ENCODE measurements at regions not wholly inside any gene's neighbourhood (a gene's known extent, or its start where the extent isn't known, plus 50 kb on each side); places are given as distances from the start of the nearest gene placed in this dataset.

DNA sequence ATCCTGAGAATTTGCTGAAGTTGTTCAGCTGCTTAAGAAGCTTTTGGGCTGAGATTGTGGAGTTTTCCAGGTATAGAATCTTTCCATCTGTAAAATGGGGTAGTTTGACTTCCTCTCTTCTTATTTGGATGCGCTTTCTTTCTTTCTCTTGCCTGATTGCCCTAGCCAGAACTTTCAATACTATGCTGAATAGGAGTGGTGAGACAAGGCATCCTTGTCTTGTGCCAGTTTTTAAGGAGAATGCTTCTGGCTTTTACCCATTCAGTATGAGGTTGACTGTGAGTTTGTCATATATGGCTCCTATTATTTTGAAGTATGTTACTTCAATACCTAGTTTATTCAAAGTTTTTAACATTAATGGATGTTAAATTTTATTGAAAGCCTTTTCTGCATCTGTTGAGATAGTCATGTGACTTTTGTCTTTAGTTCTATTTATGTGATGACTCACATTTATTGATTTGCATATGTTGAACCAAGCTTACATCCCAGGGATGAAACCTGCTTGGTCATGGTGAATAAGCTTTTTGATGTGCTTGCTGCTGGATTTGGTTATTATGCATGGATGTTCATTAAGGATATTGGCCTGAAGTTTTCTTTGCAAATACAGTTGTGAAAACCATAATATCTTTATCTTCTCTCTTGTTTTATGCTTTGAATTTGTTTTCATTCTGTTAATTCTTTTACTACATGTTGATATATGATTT, 573.8 kb upstream of the NDST4 start:
- H3K9ac ChIP-seq (ENCODE audit: low read length), result no peak overlapping the region
- no peaks in the 10 kb centered on the region for H3K9me2 ChIP-seq (replicated peaks; ENCODE audit: low read length)
- no peak overlapping the region for H3K4me2 ChIP-seq (ENCODE audit: low read length)
- ATAC-seq (no peak), DNase-seq (no peak)
- H4K20me1 ChIP-seq (ENCODE audit: low read length), result no peaks in the 10 kb centered on the region
- no peaks in the 10 kb centered on the region for H3K36me3 ChIP-seq (ENCODE audit: low read depth, low read length)
- TF ChIP-seq, protein P1, sequence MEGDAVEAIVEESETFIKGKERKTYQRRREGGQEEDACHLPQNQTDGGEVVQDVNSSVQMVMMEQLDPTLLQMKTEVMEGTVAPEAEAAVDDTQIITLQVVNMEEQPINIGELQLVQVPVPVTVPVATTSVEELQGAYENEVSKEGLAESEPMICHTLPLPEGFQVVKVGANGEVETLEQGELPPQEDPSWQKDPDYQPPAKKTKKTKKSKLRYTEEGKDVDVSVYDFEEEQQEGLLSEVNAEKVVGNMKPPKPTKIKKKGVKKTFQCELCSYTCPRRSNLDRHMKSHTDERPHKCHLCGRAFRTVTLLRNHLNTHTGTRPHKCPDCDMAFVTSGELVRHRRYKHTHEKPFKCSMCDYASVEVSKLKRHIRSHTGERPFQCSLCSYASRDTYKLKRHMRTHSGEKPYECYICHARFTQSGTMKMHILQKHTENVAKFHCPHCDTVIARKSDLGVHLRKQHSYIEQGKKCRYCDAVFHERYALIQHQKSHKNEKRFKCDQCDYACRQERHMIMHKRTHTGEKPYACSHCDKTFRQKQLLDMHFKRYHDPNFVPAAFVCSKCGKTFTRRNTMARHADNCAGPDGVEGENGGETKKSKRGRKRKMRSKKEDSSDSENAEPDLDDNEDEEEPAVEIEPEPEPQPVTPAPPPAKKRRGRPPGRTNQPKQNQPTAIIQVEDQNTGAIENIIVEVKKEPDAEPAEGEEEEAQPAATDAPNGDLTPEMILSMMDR (conservative IDR thresholded peaks at IDR 0.05; ENCODE audit: low read depth, low read length), result no peak
- TF ChIP-seq EZH2phosphoT487 (IDR thresholded peaks at IDR 0.05; ENCODE audit: borderline replicate concordance, low read length) (no peak), EZH2 (IDR thresholded peaks at IDR 0.05; ENCODE audit: low read length, unreplicated experiment) (no peak)
- ChIA-PET CTCF (no interaction called here), POLR2A (ENCODE audit: unreplicated experiment) (no interaction called here)
- no peaks in the 10 kb centered on the region for H3F3A ChIP-seq (ENCODE audit: low read length, unreplicated experiment)
- no peak overlapping the region for H3K4me3 ChIP-seq (ENCODE audit: low read length)
- BruUV-seq (replicated peaks), result no TSS peak
- no peak overlapping the region for H3K27ac ChIP-seq (ENCODE audit: low read length)
- no peaks in the 10 kb centered on the region for H3K4me1 ChIP-seq (ENCODE audit: insufficient read depth, low read length)
- no peaks in the 10 kb centered on the region for H3K27me3 ChIP-seq (ENCODE audit: low read length)
- intact Hi-C loops (cut with micrococcal nuclease), result no loop called here
- no peaks in the 10 kb centered on the region for H3K9me3 ChIP-seq (ENCODE audit: low read length)
- no peaks in the 10 kb centered on the region for H3K79me2 ChIP-seq (ENCODE audit: low read length)
- H2AFZ ChIP-seq (ENCODE audit: low read length), result no peak overlapping the region

DNA sequence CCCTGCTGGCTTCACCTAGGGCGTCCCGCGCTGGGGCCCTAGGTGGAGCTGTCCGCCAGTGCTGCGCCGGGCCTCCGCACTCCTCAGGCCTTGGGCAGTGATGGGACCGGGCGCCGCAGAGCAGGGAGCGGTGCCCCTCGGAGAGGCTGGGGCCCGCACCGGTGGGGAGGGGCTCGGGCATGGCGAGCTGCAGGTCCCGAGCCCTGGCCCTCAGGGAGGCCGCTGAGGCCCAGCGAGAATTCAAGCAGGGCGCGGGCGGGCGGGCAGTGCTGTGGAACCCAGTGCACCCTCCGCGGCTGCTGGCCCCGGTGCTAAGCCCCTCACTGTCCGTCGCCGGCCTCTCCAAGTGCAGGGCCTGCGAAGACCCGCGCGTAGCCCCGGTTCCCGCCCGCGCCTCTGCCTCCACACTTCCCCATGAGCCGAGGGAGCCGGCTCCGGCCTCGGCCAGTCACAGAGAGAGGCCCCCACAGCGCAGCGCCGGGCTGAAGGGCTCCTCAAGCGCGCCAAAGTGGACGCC, 565.1 kb upstream of the NDST4 start:
- no peaks in the 10 kb centered on the region for H3K9me3 ChIP-seq (ENCODE audit: low read length)
- no peaks in the 10 kb centered on the region for H3K27me3 ChIP-seq (ENCODE audit: low read length)
- ChIA-PET CTCF (no interaction called here), POLR2A (ENCODE audit: unreplicated experiment) (no interaction called here)
- no peak overlapping the region for H3K4me2 ChIP-seq (ENCODE audit: low read length)
- DNase-seq (no peak), ATAC-seq (no peak)
- H3K4me3 ChIP-seq (ENCODE audit: low read length), result no peak overlapping the region
- no peaks in the 10 kb centered on the region for H4K20me1 ChIP-seq (ENCODE audit: low read length)
- no TSS peak for BruUV-seq (replicated peaks)
- intact Hi-C loops (cut with micrococcal nuclease), result no loop called here
- TF ChIP-seq EZH2 (IDR thresholded peaks at IDR 0.05; ENCODE audit: low read length, unreplicated experiment) (no peak), EZH2phosphoT487 (IDR thresholded peaks at IDR 0.05; ENCODE audit: borderline replicate concordance, low read length) (no peak)
- TF ChIP-seq, protein P1 (conservative IDR thresholded peaks at IDR 0.05; ENCODE audit: low read depth, low read length), result no peak
- no peak overlapping the region for H3K9ac ChIP-seq (ENCODE audit: low read length)
- no peak overlapping the region for H3K27ac ChIP-seq (ENCODE audit: low read length)
- H3K36me3 ChIP-seq (ENCODE audit: low read depth, low read length), result no peaks in the 10 kb centered on the region
- H2AFZ ChIP-seq (ENCODE audit: low read length), result no peak overlapping the region
- no peaks in the 10 kb centered on the region for H3K4me1 ChIP-seq (ENCODE audit: insufficient read depth, low read length)
- no peaks in the 10 kb centered on the region for H3F3A ChIP-seq (ENCODE audit: low read length, unreplicated experiment)
- H3K9me2 ChIP-seq (replicated peaks; ENCODE audit: low read length), result no peaks in the 10 kb centered on the region
- H3K79me2 ChIP-seq (ENCODE audit: low read length), result no peaks in the 10 kb centered on the region

DNA sequence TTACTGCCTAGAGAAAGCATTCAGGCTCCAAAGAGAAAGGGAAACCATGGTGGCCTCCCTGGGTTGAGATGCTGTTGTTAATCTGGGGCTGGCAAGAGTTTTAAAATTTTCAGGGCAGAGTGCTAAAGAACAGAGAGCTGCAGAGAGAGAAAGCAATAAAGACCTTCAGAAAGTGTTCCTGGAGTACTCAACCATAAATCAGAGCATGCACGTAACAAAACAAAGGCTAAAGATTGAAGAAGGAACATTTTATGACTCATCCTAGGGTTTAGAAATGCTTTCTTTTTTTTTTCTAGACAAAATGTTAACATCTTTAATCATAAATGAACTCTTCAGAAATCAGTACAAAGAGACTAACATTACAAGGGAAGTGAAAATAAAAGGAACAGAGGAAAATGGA, 562.3 kb upstream of the NDST4 start:
- Histone ChIP-seq H3F3A (ENCODE audit: low read length, unreplicated experiment) (no peaks in the 10 kb centered on the region), H3K9me2 (replicated peaks; ENCODE audit: low read length) (no peaks in the 10 kb centered on the region), H3K9me3 (ENCODE audit: low read length) (no peaks in the 10 kb centered on the region), H3K4me3 (ENCODE audit: low read length) (no peak overlapping the region), H3K36me3 (ENCODE audit: low read depth, low read length) (no peaks in the 10 kb centered on the region), H3K27ac (ENCODE audit: low read length) (no peak overlapping the region), H3K4me1 (ENCODE audit: insufficient read depth, low read length) (0 out of 2 replicates have a peak, but pooled peaks cover 7% of the 10 kb centered on the region), H2AFZ (ENCODE audit: low read length) (no peak overlapping the region), H3K79me2 (ENCODE audit: low read length) (no peaks in the 10 kb centered on the region), H3K4me2 (ENCODE audit: low read length) (no peak overlapping the region), H4K20me1 (ENCODE audit: low read length) (no peaks in the 10 kb centered on the region), H3K9ac (ENCODE audit: low read length) (no peak overlapping the region), H3K27me3 (ENCODE audit: low read length) (no peaks in the 10 kb centered on the region)
- intact Hi-C loops (cut with micrococcal nuclease), result no loop called here
- ChIA-PET CTCF (no interaction called here), POLR2A (ENCODE audit: unreplicated experiment) (no interaction called here)
- DNase-seq, result no peak
- ATAC-seq, result no peak
- TF ChIP-seq, protein P1 (conservative IDR thresholded peaks at IDR 0.05; ENCODE audit: low read depth, low read length), result no peak
- TF ChIP-seq EZH2 (IDR thresholded peaks at IDR 0.05; ENCODE audit: low read length, unreplicated experiment) (no peak), EZH2phosphoT487 (IDR thresholded peaks at IDR 0.05; ENCODE audit: borderline replicate concordance, low read length) (no peak)
- BruUV-seq (replicated peaks), result no TSS peak

Data from PC-3 (cell line).